COR-L47 (cell line): ENCODE measurements at regions not wholly inside any gene's neighbourhood (a gene's known extent, or its start where the extent isn't known, plus 50 kb on each side); places are given as distances from the start of the nearest gene placed in this dataset.

ENCODE experiments used
- DNase-seq: peaks from one replicate; lab custom pipeline; 2025; lab: John Stamatoyannopoulos, UW

DNA sequence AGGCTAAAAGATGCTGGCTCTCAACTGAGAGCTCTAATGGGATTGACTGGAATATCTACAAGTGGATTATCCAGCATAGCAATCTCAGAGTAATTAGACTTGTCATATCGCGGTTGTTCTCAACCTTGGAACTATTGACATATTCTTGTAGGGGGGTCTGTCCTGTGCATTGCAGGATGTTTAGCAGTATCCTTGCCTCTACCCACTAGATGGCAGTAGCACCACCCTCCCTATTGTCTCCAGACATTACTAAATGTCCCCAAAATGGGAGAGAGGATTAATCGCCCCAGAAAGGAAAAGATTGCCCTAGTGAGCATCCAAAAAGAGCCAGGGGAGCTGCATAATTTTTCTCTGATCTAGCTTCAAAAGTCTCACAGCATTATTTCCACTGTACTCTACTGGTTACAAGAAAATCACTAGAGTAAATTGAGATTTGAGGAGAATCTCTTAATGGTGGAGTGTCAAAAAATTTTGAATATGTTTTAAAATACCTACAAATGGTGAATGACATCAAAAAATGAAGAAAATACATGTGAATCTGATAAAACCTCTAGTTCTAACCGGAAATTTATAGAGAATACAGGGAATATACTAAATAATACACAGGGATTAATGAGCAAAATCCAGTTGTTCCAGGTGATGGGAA is 388.2 kb upstream of the AGTR1 start:
- DNase-seq = peak; percentile 54

- no peak for DNase-seq
Observed at GRCh38 chr3:148315756-148316155, 381.9 kb upstream of the AGTR1 start.

- DNase-seq = no peak
Observed at GRCh38 chr3:148318240-148318639, 379.5 kb upstream of the AGTR1 start.

DNA sequence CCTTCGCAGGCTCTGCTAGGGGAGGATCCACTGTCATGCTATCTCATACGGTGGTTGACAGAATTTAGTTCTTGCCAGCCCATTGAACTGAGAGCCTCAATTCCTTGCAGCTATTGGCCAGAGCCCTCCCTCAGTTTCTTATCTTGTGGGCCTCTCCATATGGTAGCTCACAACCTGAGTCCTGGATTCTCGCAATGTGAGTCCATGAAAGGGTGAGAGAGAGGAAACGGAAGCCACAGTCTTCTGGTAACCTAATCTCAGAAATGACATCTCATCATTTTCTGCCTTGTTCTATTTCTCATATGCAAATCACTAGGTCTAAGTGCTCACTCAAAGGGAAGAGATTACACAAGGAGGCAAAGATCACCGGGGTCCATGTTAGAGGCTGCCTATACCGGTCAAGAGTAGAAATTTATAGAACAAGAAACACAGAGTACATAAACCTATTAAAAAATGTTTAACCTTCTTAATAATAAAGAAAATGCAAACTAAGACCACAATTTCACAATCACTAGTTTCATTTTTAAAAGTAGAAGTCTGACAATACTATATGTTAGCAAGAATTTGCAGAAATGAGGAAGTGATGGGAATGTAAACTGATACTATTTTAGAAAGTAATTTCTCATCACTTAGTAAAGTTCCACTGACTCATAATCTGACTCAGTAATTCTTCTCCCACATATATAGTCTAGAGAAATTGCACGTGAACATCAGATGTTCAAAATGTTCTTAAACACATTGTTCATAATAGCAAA is 378.4 kb upstream of the AGTR1 start:
- no peak for DNase-seq

DNA sequence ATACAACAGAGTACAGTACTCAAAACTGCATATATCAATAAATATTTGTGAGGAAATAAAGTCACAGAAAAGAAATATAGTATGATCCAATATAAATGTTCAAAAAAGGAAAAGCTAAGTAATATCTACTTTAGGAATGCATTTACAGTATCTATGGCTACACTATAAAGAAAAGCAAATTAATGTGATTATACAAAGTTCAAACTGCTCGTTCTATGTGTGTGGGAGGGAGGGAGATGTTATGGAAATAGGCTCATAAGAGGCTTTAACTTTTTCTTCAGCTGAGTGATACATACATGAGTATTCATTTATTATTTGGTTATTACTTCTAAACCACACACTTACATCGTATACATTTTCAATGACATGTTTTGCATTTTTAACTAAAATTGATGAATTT is 377.7 kb upstream of the AGTR1 start:
- no peak for DNase-seq

- DNase-seq = no peak
Observed at GRCh38 chr3:148329481-148330235, 368.0 kb upstream of the AGTR1 start.

- DNase-seq = peak; percentile 74
Observed at GRCh38 chr3:148330542-148330941, 367.2 kb upstream of the AGTR1 start.

DNA sequence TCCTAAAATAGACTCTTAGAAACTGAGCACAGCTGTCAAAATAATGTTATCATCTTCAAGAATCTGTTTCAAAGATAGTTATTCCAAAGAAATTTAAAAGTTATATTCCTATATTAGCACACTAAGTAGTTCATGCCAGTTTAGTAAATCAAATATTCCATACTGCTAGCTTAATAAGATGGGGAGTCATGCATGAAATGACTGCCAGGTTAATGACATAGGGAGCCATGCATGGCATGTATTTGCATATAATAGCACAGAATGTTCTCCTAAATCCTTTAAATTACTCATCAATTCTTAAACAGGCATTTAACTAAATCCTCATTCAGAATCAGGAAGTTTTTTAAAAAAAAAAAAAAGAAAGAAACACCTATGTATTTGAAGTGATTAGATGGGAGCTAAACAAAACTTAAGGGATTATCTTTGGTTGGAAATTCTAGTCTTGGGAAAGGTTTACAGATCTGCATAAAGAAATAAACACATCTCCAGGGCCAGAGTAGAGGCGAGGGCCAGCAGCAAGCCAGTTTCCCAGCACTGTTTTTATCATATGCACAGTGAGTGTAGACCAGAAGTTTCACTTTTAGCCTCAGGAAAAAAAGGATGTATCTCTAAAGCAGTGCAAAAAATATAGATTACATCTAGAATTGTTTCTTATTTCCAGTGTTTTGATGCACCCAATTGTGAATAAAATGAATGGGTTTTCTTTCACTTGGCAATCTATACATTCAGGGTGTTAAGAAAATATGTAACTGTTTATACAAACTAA is 366.4 kb upstream of the AGTR1 start:
- DNase-seq = no peak

DNA sequence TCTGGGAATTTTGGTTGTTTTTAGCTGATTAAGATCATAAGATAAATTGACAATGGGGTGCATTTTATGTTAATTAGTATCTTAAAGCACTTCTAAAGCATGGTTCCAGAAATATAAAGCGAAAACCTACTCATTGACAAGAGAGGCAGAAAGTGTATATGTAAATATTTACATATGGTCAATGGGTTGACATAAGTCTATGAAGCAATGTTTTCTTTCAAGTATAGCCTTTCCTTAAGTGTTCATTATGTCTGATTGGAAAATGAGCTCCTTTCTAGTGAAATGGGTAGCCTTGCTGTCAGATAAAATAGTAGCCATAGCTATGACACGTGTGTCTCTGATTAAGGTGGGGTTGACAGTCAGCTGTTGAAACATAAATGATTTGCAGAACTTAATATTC is 365.2 kb upstream of the AGTR1 start:
- DNase-seq = no peak

DNA sequence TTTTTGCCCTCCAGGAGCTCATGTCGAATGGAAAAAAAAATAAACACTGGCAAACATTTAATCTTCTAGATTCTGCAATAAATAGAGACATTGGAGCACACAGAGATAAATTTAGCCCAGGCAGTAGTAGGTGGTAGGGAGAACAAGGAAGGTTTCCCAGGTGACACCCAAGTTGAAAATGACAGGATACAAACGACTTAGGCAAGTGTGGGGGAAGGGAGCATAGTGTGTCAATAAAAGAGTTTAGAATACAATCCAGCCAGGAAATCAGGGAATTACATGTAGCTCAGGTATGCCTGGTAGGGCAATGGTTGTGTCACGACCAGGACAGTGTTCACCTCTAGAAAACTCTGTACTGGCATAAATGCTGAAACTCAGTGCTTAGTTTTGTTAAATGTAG is 364.6 kb upstream of the AGTR1 start:
- peak; percentile 57 for DNase-seq

- DNase-seq = no peak
Observed at GRCh38 chr3:148335612-148336011, 362.1 kb upstream of the AGTR1 start.

- no peak for DNase-seq
Observed at GRCh38 chr3:148343416-148343815, 354.3 kb upstream of the AGTR1 start.

GRCh38 chr3:148344521-148344920 is 353.2 kb upstream of the AGTR1 start:
- no peak for DNase-seq

- no peak for DNase-seq
Observed at GRCh38 chr3:148360051-148360450, 337.7 kb upstream of the AGTR1 start.

GRCh38 chr3:148366743-148367410 is 330.8 kb upstream of the AGTR1 start:
- DNase-seq = peak; percentile 50

DNA sequence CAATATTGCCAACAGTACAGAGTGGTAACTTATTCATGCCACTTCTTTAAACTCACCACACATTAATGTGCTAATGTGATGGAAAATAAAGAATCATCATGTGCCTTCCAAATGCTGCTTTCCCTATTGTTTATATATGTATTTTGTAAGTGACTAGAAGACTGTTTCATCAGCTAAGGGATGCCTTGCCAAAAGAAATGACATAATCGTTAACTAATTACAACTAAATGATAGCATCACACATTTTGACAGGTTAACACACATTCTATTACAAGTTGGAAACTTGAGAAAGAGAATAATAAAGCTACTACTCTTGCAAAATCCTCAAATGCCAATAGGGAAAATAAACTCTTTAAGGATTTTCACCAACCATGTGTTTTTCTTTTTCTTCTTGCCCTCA is 329.9 kb upstream of the AGTR1 start:
- peak; percentile 21 for DNase-seq

DNA sequence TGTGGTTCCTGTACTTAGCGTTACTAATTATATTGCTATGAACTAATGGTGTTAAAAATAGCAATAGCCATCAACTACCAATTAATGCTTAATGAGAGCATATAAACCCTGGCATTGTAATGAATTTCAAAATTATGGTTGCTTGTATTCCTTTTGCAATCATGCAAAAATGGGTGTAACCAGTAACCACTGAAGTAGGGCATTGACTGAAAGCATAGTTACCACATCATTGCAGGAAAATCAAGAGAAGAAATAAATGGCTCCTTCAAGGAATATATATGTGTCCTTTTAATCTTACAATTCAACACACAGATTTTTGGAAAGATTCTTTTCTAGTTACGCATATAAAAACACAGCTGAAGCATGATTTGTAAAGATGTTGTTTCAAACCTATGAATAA is 328.3 kb upstream of the AGTR1 start:
- no peak for DNase-seq

GRCh38 chr3:148372206-148372875 is 325.4 kb upstream of the AGTR1 start:
- no peak for DNase-seq

GRCh38 chr3:148373961-148374360 is 323.7 kb upstream of the AGTR1 start:
- no peak for DNase-seq

DNA sequence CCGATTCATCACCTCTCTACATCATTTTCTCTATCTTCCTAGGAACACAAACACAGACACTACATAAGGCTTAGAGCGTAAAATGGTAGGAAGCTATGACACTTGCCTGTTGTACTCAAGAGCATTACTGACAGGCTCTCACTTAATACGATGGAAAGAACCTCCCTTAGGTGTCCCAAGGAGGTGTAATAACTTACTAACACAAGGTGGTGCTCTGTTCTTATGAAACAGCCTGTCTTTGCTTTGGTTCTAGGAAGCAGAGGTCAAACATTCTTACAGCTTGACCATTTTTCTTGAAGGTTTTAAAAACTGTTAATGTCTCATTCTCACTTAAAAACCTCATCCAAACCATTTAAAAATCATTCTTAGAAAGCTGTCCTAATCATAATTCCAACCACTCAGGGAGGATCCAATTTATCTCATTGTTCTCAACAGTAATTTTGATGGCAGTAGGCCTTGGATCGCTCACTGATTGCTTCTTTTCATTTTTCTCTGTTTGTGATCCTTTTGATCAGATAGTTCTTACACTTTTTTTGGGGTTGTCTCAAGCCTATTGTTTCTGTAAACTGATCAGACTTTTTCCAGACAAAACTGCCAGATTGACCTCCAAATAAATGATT is 317.8 kb upstream of the AGTR1 start:
- DNase-seq = peak; percentile 70

DNA sequence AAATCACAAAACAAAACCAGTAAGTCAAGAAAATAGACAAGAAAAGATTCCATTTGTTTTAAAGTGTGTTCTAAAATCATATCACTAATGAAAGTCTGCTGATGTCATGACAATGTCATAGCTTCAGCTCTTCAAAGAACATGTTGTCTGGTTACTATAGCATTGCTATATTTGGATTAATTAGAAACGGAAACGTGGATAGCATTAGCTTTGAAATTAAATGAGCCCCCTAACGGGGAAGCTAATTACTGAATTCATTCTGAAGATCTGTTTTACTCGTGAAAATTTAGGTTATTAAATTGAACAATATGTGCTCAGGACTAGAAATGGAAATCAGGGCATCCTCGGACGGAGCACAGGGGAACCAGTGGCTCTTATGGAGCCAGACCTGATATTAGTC is 316.7 kb upstream of the AGTR1 start:
- DNase-seq = no peak
